GM12872 (cell line): ENCODE measurements at regions not wholly inside any gene's neighbourhood (a gene's known extent, or its start where the extent isn't known, plus 50 kb on each side); places are given as distances from the start of the nearest gene placed in this dataset.

ENCODE experiments used
- CTCF ChIP-seq: IDR thresholded peaks from 3 replicates; pipeline ENCODE4 v1.5.1; 2011; ENCODE audit warnings: low read depth, mild to moderate bottlenecking, low read length, moderate library complexity; ENCODE audit not compliant: insufficient read depth

- no peak for TF ChIP-seq CTCF
These were observed 172.3 kb upstream of the HTR2A start for GRCh38 chr13:47069133-47069532.

- no peak for TF ChIP-seq CTCF
These were observed 170.5 kb upstream of the HTR2A start for GRCh38 chr13:47067306-47067705.

GRCh38 chr13:47066226-47066625 lies 169.4 kb upstream of the HTR2A start:
- TF ChIP-seq CTCF = no peak

DNA sequence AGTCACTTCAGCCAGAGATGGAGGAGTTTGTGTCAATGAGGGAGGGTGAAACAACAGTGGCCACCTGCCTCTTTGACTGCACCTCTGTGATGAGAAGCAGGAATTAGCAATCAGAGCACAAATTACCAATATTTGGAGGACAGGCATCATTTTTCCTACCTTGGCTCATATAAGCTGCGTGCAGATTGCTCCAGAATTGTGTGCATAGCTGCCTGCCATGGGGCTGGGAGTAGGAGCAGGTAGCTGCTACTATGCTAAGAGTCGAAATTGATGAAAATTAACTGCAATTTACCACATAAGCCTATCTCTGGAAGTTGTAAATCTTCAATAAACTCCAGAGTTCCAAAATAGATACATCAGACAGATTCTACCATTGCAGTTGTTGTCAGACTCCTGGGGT lies 167.5 kb upstream of the HTR2A start:
- TF ChIP-seq CTCF = no peak

DNA sequence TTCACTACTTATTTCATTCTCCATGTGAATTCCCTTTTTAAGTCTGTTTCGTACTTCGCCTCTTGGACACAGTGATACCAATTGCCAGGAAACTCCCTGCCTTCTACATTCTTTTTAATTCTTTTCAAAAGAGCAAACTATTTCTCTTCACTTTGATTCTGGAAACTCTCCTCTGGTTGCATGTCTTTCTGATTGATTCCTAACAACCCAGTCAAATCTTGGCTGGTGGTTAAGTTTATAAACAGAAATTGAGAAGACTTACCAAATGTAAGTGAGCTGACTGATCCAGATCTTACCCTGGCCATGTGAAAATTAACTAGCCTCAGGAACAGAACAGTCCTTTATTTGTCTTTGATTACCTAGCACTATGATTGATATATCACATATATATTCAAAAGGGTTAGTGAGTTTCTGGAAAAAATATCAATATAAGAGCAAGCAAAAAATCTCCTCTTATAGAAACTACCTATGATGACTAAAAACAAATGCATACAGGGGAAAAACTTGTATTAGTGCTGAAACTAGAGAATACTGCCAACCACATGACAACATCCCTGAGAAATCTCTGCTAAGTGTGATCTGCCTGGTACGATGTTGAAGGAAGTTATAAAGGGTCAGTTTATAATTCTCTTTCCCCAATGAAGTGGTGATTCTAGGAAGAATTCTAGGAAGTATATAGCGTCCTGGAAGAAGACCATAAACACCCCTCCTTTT lies 152.6 kb upstream of the HTR2A start:
- no peak for TF ChIP-seq CTCF

- TF ChIP-seq CTCF = no peak
These were observed 149.9 kb upstream of the HTR2A start for GRCh38 chr13:47046706-47047105.

GRCh38 chr13:47044842-47045241 lies 148.0 kb upstream of the HTR2A start:
- TF ChIP-seq CTCF = no peak
